Kidney tubule cell (primary cell): ENCODE measurements at regions not wholly inside any gene's neighbourhood (a gene's known extent, or its start where the extent isn't known, plus 50 kb on each side); places are given as distances from the start of the nearest gene placed in this dataset.
"Not testable (repeated sequence)": the region's sequence is repeated elsewhere in the genome, so short reads cannot be mapped to it uniquely, and the experiment has no call there.

Experiments used
- DNase-seq: peaks from one replicate; pipeline ENCODE4 v3.0.0-alpha.2; 2018; ENCODE audit warnings: low spot score

DNA sequence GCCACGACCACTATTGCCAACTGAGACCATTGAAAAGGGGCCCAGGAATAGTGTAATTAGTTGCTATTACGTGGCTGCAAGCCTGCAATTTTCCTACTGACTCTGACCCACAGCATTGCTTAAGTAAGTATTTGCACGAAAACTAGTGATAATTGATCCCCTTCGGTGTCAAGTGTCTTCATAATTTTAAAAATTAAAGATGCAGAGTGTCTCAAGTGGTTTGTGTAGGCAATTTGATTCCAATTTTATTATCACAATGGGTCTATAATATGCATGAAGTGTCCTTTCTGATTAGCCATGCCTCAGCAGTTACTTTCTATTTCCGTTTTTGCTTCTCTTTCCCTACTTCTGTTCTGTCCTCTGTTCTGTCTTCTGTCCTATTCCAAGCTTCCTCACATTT is 259.2 kb downstream of the C3orf38 start:
- DNase-seq = no peak

DNA sequence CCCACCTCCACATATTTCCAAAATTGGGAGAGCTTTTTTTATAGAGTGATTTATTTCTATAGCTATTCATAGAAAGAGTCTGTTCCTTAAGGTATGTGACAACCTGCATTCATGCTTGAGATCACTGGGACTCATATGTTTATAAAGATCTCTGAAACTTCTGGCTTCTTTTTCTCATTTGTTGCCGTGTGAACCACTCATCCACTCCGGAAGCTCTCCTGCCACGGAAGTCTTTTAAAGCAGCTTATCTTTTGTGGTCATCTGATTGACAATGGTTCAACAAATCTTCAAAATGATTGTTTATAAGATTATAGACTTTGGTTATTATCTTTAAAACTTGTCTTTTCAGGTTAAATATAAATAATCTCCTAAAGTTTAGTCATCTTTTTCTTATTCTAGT is 260.5 kb downstream of the C3orf38 start:
- no peak for DNase-seq

GRCh38 chr3:88412346-88412745 is 262.6 kb downstream of the C3orf38 start:
- no peak for DNase-seq

GRCh38 chr3:88416436-88416835 is 266.7 kb downstream of the C3orf38 start:
- no peak for DNase-seq

GRCh38 chr3:88418219-88418618 is 268.5 kb downstream of the C3orf38 start:
- DNase-seq = no peak

DNA sequence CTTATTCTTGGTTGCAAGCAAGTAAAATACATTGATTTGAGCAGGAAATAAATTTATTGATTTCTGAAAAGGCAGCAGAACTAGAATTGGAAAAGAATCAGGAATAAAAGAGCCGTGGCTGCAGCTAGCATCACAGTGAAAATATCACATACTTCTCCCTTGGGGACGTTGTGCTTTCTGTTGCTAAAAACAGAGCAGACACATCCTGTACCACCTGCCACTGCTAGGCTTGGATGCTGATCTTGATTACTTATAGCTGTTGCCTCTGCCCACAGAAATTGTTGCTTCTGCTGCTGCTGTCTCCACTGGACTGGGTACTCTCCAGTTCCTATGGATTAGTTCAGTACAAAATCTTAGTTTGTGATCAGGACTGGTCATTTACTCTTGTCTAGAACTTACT is 283.8 kb downstream of the C3orf38 start:
- no peak for DNase-seq

DNA sequence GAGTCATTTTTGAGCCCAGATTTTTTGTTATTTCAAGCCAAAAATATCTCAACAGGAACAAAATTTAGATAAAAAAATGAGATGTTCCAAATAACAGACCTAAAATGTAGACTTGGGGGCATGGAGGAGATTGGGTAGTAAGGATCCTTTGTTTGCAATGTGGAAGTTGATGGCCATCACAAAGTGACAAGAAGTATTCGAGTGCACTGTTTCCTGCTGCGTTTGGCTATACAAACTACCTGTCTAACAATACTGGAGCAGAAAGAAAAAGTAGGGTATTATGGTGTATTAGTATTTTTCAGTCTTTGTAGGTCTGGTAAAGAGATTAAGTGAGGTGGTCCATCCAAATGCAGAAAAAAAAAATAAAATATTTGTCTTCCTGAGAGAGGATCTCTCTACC is 284.2 kb downstream of the C3orf38 start:
- no peak for DNase-seq

DNA sequence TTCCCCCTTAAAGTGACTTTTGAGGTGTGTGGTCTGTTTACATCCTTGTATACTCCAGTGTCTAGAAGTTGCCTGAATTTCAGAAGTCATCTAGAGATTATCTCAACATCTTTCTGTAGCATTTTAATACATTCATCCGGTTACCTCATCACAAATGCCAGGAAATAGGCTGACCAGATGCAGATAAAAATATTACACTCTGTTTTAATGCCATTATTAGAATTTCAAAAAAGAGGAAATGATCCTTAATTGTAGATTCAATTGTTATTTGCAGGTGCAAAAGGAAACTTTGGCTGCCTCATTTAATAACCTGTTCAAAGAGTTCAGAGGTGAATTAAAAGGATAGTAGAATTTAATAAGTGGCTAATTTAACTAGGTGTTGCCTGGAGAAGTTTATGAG is 290.9 kb downstream of the C3orf38 start:
- no peak for DNase-seq

- DNase-seq = no peak
Measured at GRCh38 chr3:88443066-88443465, 293.3 kb downstream of the C3orf38 start.

- no peak for DNase-seq
Measured at GRCh38 chr3:88444251-88444650, 294.5 kb downstream of the C3orf38 start.

- DNase-seq = no peak
Measured at GRCh38 chr3:88452228-88452627, 302.5 kb downstream of the C3orf38 start.

GRCh38 chr3:88460369-88460768 is 310.6 kb downstream of the C3orf38 start:
- no peak for DNase-seq

DNA sequence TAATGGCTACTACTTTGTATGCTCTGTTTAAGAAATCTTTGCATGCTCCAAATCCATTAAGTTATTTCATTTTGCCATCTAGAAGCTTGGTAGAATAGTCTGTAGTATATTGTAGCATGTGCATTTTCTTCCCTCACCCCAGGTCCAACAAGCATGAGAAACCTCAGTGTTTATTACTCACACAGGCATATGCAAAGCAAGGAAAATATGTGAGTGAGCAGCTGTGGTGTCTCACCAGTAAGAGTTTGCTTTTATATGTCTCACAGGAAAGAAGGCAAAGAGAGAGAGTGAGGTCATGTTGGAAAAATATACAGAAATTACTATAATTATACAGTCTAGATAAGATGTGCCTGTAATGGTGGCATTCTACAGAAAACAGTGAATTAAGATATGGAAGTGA is 312.5 kb downstream of the C3orf38 start:
- no peak for DNase-seq

DNA sequence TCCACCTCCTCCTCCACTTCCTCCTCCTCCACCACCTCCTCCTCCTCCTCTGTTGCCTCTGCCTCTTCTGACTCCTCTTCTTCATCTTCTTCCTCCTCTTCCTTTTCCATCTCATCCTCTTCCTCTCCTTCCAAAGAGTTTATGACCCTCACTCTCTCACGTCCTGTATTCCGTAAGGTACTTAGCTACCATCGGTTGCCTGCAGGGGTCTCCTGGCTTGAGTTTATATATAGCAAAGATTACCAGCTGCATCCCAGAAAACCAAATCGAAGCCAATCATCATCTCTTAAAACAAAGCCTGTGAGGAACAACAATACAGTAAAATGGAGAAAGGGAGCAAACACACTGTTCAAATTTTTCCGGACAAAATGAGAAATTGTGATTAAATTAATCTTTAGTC is 317.4 kb downstream of the C3orf38 start:
- DNase-seq = no peak

GRCh38 chr3:88469216-88469615 is 319.5 kb downstream of the C3orf38 start:
- DNase-seq = no peak

DNA sequence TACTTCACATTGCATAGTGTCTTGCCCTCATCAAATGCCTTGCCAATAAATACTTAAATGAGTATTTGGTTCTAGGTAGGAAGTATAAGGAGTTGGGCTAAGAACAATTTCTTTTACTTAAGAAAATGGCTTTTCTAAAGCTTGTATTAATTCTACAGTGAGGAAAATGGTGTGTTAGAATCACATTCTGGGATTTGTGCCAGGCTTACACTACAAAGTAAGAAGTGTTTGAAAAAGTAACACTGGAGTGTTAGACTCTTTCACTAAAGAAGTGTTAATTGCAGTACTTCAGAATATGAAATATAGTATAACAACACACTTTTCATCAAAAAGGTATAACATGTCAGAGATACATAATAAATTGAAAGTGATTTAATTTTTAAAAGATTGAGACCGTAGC is 328.7 kb downstream of the C3orf38 start:
- DNase-seq = no peak

DNA sequence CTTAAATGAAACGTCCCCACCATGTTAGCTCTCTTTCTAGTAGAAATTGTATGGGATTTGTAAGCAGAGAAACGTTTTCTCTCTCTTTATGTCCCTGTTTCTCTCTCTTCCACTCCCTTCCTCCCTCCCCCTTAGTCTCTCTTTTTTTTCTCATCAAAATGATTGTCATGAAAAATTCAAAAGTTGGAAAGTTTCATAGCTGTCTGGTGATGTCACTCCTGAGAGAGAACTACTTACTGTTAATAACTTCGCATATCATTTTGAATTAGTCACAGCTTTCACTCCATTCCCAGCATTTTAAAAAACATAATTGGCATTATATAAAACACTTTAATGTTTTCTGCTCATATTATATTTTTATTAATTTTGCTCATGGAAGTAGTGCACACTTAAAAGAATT is 331.1 kb downstream of the C3orf38 start:
- DNase-seq = no peak

- DNase-seq = no peak
Measured at GRCh38 chr3:88485001-88485400, 335.2 kb downstream of the C3orf38 start.

DNA sequence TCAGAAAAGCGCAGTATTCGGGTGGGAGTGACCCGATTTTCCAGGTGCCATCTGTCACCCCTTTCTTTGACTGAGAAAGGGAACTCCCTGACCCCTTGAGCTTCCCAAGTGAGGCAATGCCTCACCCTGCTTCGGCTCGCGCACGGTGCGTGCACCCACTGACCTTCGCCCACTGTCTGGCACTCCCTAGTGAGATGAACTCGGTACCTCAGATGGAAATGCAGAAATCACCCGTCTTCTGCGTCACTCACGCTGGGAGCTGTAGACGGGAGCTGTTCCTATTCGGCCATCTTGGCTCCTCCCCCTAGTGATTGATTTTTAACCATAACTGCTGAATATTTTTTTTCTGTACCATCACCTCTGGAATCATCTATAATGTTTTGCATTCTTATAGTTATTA is 359.1 kb downstream of the C3orf38 start:
- DNase-seq = not testable (repeated sequence)

GRCh38 chr3:88509582-88509981 is 359.8 kb downstream of the C3orf38 start:
- no peak for DNase-seq

DNA sequence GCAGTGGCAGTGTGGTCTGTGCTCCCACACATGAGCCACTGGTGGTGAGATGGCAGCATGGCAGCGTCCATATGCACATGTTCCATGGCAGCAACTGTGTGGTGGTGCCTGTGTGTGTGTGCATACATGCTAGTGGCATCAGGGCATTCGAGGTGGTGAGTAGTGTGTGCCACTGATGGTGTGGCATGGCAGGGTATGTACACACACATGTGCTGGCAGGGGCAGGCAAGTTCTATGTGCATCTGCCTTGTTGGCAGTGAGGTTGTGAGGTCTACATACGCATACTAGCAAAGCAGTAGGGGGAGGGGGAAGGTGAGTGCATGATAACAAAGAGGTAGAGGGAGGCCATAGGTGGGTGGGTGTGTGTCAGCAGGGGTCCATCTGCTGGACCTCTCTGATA is 378.7 kb downstream of the C3orf38 start:
- no peak for DNase-seq

DNA sequence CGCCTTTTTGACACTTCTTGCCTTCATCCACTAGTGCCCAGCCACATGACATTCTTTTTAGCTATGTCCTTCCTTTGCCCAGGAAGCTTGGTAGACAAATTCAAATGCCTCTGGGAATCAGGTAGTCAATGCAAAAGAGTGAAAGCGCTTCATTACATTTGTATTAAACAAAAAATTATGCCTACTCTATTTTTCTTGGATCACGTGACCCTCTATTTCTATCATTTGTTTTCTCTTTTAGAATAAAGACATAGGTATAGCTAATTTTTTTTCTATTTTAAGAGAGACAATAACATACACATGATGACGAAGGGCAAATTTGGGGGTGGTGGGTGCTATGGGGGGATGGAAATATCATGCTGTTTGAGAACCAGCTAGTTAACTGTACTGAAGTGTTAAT is 384.8 kb downstream of the C3orf38 start:
- no peak for DNase-seq

- no peak for DNase-seq
Measured at GRCh38 chr3:88535563-88535962, 385.8 kb downstream of the C3orf38 start.

- DNase-seq = no peak
Measured at GRCh38 chr3:88542916-88543315, 393.2 kb downstream of the C3orf38 start.

DNA sequence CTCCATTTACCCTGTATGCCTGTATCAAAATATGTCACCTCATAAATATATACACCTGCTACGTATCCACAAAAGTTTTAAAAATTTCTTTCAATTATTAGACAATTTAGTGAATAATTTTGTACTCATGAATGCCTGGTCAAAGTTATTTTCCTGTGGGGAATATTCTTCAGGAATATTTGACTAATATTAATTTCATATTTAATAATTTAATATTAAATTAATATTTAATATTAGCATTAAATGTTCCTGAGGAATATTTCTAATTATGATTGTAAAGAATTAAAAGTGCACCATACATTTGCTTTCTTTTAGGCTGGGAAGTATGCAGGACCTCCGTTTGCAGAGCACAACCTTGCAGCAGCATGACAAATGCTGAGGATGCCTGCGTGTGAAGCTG is 422.7 kb downstream of the C3orf38 start:
- DNase-seq = no peak
